CD4-positive, alpha-beta T cell (primary cell): ENCODE measurements at regions not wholly inside any gene's neighbourhood (a gene's known extent, or its start where the extent isn't known, plus 50 kb on each side); places are given as distances from the start of the nearest gene placed in this dataset.

Experiments used
- ATAC-seq: fragments of 200-7000 bp; cut with Tn5 transposase; one replicate; pipeline ENCODE4 v1.10.0; 2022; ENCODE audit warnings: mild to moderate bottlenecking; ENCODE audit not compliant: poor library complexity
- CTCF ChIA-PET: fragments of 350-600 bp; sonication (Branson Sonifier 250); formaldehyde crosslinking; loops from one replicate; lab custom pipeline; 2021; ENCODE audit warnings: antibody characterized with exemption, inconsistent platforms; lab: Charles Lee
- POLR2A ChIA-PET: fragments of 350-600 bp; sonication (Branson Sonifier 250); formaldehyde crosslinking; loops from one replicate; lab custom pipeline; 2021; ENCODE audit warnings: antibody characterized with exemption, inconsistent platforms; lab: Charles Lee
- DNase-seq, 14 experiments: peaks; one replicate each; pipeline ENCODE4 v3.0.0-alpha.2; 2013 to 2020; ENCODE audit warnings: mixed read lengths in 2 of 14
- H3K27ac ChIP-seq, 2 donors: one replicate each; pipeline versions ENCODE4 v1.5.1 to v1.7.0; 2013; ENCODE audit warnings: low read length in 2 of 2, low read depth in 1 of 2, mild to moderate bottlenecking in 1 of 2
- H3K27me3 ChIP-seq, 2 experiments: 1 replicate in 1 of 2; 2 replicates in 1 of 2; pipeline versions ENCODE4 v1.6.1 to v1.7.0; 2013; ENCODE audit warnings: low read length in 2 of 2, control low read depth in 1 of 2, mild to moderate bottlenecking in 1 of 2, moderate library complexity in 1 of 2; ENCODE audit not compliant: insufficient read depth in 2 of 2, control insufficient read depth in 1 of 2
- H3K36me3 ChIP-seq: one replicate; pipeline ENCODE4 v1.6.1; 2013; ENCODE audit warnings: low read length, control low read depth; ENCODE audit not compliant: insufficient read depth
- H3K4me1 ChIP-seq: one replicate; pipeline ENCODE4 v1.6.1; 2013; ENCODE audit warnings: low read length, control low read depth; ENCODE audit not compliant: insufficient read depth
- H3K4me3 ChIP-seq: one replicate; pipeline ENCODE4 v1.5.1; 2013; ENCODE audit warnings: mild to moderate bottlenecking, low read length, moderate library complexity
- H3K9me3 ChIP-seq, 2 experiments: 1 replicate in 1 of 2; 2 replicates in 1 of 2; pipeline versions ENCODE4 v1.6.1 to v1.7.0; 2013; ENCODE audit warnings: low read length in 2 of 2, mild to moderate bottlenecking in 2 of 2, control low read depth in 1 of 2, moderate library complexity in 1 of 2; ENCODE audit not compliant: control insufficient read depth in 1 of 2, insufficient read depth in 1 of 2
- H3K27ac Mint-ChIP-seq: one replicate; pipeline ENCODE4 v1.8.0; 2020; ENCODE audit warnings: mixed read lengths
- H3K27me3 Mint-ChIP-seq: one replicate; pipeline ENCODE4 v1.8.0; 2021; ENCODE audit warnings: mixed read lengths
- H3K36me3 Mint-ChIP-seq: one replicate; pipeline ENCODE4 v1.8.0; 2021; ENCODE audit warnings: low read depth, mixed read lengths
- H3K4me1 Mint-ChIP-seq: one replicate; pipeline ENCODE4 v1.8.0; 2021; ENCODE audit warnings: low read depth, mixed read lengths
- H3K4me3 Mint-ChIP-seq: one replicate; pipeline ENCODE4 v1.8.0; 2020; ENCODE audit warnings: mild to moderate bottlenecking, mixed read lengths
- H3K9me3 Mint-ChIP-seq: one replicate; pipeline ENCODE4 v1.8.0; 2020; ENCODE audit warnings: mixed read lengths
- CTCF ChIP-seq: fragments of 200-600 bp; IDR thresholded peaks from one replicate; pipeline ENCODE4 v1.8.0; 2022; ENCODE audit warnings: antibody characterized with exemption, mild to moderate bottlenecking
- intact Hi-C, 2 experiments: fragments of 100-400 bp; cut with DNase I in 1 of 2; cut with micrococcal nuclease in 1 of 2; formaldehyde crosslinking; loops; one replicate each; pipeline versions ENCODE4 v1.15.1 to v1.9.0; 2023 to 2025; cut with DNase I, micrococcal nuclease

GRCh38 chr14:22159957-22160356 is 429.1 kb downstream of the DAD1 start:
- no peak overlapping the region for H3K27ac Mint-ChIP-seq
- peak in 4 of 14 experiments; percentile 23 to 35 (median 29) for DNase-seq
- no peak for ATAC-seq

DNA sequence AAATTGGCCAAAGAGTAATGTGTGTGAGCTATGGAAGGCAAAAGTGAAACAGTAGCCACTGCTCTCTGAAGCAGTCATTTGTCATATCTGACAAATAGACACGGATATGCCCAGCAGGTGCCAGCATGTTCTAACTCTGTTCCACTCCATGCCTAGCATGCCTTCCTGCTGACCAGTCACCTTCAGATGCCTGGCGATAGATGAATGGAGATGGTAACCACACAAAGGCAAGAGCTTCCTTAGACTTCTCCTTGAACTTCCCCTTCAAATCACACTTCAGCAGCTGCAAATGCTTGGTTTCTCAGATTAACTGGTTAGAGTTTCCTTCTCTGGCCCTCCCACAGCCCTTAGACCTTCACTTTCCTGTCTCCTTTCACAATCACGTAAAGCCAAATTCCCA is 429.9 kb downstream of the DAD1 start:
- POLR2A ChIA-PET: no interaction called here
- intact Hi-C loops: no loop called here
- no peak for ATAC-seq
- CTCF ChIA-PET: no interaction called here
- Histone ChIP-seq H3K9me3 (no peaks in the 10 kb centered on the region), H3K4me3 (no peak overlapping the region), H3K4me1 (no peaks in the 10 kb centered on the region), H3K27me3 (no peaks in the 10 kb centered on the region), H3K36me3 (no peaks in the 10 kb centered on the region), H3K27ac (no peak overlapping the region)
- H3K36me3 Mint-ChIP-seq: peaks cover 4% of the 10 kb centered on the region
- H3K4me1 Mint-ChIP-seq: peaks cover 8% of the 10 kb centered on the region
- H3K27ac Mint-ChIP-seq: no peak overlapping the region
- H3K27me3 Mint-ChIP-seq: no peaks in the 10 kb centered on the region
- no peak overlapping the region for H3K4me3 Mint-ChIP-seq
- H3K9me3 Mint-ChIP-seq: no peaks in the 10 kb centered on the region
- TF ChIP-seq CTCF: no peak
- DNase-seq: no peak

More at GRCh38 chr14:22159957-22160356, 429.1 kb downstream of the DAD1 start:
- Histone ChIP-seq H3K4me1 (no peaks in the 10 kb centered on the region), H3K27me3 (no peaks in the 10 kb centered on the region), H3K4me3 (no peak overlapping the region), H3K27ac (no peak overlapping the region), H3K9me3 (no peaks in the 10 kb centered on the region), H3K36me3 (no peaks in the 10 kb centered on the region)
- Mint-ChIP-seq H3K9me3 (no peaks in the 10 kb centered on the region), H3K4me3 (no peak overlapping the region), H3K4me1 (peaks cover 8% of the 10 kb centered on the region), H3K27me3 (no peaks in the 10 kb centered on the region), H3K36me3 (peaks cover 4% of the 10 kb centered on the region)
- ChIA-PET CTCF (no interaction called here), POLR2A (no interaction called here)
- intact Hi-C loops: loop anchor here (5.0 to 10.0 kb wide), 4 partner anchors 38 to 395 kb away; no protein-coding TSS in a partner anchor
- TF ChIP-seq CTCF: no peak

DNA sequence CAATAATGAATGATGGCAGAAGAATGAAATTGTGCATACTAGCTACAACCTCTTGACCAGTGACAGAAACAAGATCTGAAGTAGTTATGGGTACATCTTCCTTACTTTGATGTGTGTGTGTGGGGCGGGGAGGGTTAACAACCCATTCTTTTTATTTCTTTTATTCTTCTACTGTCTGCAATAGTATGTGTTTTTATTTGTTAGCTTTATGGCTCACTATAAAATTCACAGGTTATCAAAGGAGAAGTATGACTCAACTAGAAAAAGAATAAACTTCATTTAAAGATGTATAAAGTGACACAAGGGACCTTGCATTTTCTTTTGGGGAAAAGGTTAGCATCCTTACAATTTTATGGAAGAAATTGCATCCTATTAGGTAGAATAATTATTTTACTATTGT is 430.5 kb downstream of the DAD1 start:
- H3K9me3 ChIP-seq: no peaks in the 10 kb centered on the region

More for the DNA sequence above, 430.5 kb downstream of the DAD1 start:
- ATAC-seq (no peak), DNase-seq (no peak)
- ChIA-PET CTCF (no interaction called here), POLR2A (no interaction called here)
- Histone ChIP-seq H3K4me3 (no peak overlapping the region), H3K27ac (no peak overlapping the region), H3K36me3 (no peaks in the 10 kb centered on the region), H3K4me1 (no peaks in the 10 kb centered on the region), H3K27me3 (no peaks in the 10 kb centered on the region)
- no peak for TF ChIP-seq CTCF
- H3K27me3 Mint-ChIP-seq: no peaks in the 10 kb centered on the region
- H3K9me3 Mint-ChIP-seq: no peaks in the 10 kb centered on the region
- H3K27ac Mint-ChIP-seq: no peak overlapping the region
- no peak overlapping the region for H3K4me3 Mint-ChIP-seq
- H3K4me1 Mint-ChIP-seq: peaks cover 8% of the 10 kb centered on the region
- H3K36me3 Mint-ChIP-seq: peaks cover 4% of the 10 kb centered on the region
- intact Hi-C loops: no loop called here
